GM18870 (cell line): ENCODE measurements at regions not wholly inside any gene's neighbourhood (a gene's known extent, or its start where the extent isn't known, plus 50 kb on each side); places are given as distances from the start of the nearest gene placed in this dataset.

Source experiments
- ATAC-seq: cut with Tn5 transposase; IDR thresholded peaks from one replicate; pipeline ENCODE4 v1.9.1; 2021; ENCODE audit warnings: moderate library complexity; ENCODE audit not compliant: unreplicated experiment

DNA sequence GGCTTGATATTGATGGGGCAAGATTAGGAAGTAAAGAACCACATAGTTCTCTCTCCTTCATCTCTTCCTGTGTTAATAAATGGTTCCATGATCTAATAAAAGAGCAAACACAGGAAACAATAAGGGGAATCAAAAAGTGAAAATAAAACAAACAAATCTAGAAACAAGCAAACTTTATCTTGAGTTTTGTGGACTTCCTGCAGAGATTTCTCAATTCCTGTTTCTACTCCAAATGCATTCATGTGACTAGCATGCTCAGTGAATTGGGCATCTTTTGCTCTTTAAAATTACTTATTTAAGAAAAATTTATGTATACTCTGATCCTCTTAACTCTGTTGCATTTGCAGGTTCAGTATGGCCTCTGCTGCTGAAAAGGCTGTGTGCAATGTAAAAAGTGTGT is 682.0 kb downstream of the KCTD8 start:
- peak; percentile 31 for ATAC-seq

GRCh38 chr4:43776371-43776770 is 672.2 kb downstream of the KCTD8 start:
- no peak for ATAC-seq

DNA sequence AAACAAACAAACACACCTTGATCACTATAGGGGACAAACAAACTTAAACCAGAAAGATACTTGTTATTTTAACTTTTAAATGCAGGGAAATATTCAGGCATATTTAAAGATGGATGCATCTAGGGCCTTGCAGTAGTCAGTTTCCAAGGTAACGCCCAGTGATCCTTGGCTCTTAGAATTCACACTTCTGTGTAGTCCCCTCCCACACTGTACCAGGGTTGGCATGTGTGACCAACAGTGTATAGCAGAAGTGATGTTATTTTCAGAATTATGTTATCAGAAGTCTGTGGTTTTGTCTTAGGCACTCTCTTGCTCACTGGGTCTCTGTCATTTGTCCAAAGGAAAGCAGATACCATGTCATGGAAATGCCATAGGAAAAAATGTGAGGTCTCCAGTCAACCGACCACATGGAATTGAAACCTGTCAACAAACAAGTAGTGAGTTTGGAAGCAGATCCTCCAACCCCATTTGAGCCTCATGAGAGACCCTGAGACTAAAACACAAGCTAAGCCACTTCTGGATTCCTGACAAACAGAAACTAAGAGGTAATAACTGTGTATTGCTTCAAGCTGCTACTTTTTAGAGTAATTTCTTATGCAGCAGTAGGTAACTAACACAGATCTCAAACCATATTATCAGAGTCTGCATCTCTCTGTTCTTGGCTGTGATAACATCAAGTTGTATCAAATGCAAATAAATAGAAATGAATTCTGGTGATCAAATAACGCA is 670.3 kb downstream of the KCTD8 start:
- peak; percentile 57 for ATAC-seq

- ATAC-seq: no peak
These were observed 667.5 kb downstream of the KCTD8 start for GRCh38 chr4:43781125-43781524.

DNA sequence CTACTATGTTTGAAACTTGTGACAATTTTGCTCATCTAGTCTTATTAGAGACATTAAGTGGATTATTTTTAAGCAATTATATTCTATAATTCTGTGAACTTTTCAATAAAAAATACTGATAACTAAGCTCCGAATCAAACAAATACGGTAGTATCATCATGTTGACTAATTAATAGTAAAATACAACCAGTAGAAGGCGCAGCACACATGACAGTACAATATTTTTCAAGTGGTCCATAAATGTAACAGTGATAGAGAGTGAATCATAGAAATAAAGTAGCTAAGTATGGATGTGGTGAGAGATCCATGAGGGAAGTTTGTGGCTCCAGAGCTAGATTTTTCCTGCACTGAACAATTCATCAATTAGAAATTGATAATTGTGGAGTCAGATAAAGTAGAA is 666.2 kb downstream of the KCTD8 start:
- ATAC-seq: no peak

DNA sequence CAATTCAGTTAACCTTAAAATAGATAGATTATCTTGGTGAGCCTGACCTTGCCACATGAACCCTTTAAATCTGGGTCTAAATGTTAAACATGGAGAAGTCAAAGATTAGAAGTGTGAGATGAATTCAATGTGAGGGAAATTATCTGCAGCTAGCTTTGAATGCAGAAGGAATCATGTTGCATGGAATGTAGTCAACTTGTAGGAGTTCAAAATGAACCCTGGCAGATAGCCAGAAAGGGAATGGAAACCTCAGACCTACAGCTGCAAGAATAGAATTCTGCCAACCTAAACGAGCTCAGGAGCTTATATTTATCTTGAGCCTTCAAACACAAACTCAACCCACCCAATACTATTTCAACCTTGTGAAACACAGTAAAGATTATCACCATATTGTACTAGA is 632.5 kb downstream of the KCTD8 start:
- no peak for ATAC-seq

DNA sequence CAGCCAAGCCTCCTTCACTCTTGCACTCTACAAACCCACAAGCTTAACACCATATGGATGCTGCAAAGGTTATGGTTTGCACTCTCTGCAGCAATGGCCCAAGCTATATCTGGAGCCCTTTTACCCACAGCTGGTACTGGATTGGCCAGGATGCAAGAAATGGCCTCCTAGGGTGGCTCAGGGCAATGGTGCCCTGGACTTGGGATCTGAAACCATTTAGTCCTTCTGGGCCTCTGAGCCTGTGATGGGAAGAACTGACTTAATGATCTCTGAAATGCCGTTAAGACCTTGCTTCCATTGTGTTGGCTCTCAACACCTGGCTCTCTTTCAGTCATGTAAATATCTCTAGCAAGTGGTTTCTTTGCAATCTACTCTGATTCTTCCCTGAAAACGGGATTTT is 626.0 kb downstream of the KCTD8 start:
- ATAC-seq: no peak

DNA sequence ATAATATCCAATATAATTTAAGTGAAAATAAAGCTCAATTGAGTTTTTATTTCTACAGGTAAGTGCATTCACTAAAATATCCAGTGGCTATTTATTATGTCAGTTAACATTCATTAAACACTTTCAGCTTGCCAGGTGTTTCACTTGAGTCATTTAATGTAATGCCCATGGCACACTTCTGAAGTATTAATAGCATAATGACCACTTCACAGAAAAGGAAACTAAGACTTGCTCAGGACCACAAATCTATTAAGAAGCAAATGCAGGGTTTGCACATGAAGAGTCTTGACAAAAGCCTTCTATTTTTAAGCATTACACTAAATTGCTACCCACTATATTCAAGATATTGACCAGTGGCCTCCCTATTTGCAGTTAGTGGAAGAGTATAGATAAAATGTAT is 612.7 kb downstream of the KCTD8 start:
- ATAC-seq: peak; percentile 76

GRCh38 chr4:43837171-43837570 is 611.4 kb downstream of the KCTD8 start:
- no peak for ATAC-seq

GRCh38 chr4:43837604-43838003 is 611.0 kb downstream of the KCTD8 start:
- no peak for ATAC-seq

DNA sequence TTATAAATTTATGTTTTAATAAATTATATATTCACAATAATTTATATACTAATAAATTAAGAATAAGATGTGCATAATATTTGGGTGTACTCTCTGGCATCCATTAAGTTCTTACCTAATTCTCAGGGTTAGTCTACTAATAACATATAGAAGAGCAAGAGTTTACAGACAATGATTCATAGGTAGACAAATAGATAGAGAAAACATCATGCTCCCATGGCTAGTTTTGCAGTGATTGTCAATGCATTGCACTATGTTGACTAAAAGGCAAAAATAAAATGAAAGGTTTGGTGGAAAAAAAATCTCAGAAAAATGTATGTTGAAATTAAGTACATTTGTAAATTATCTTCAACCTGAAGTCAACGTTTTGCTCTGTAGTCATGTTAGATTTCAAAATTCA is 606.0 kb downstream of the KCTD8 start:
- ATAC-seq: no peak

- no peak for ATAC-seq
These were observed 605.1 kb downstream of the KCTD8 start for GRCh38 chr4:43843501-43843900.

GRCh38 chr4:43846111-43846587 is 602.5 kb downstream of the KCTD8 start:
- no peak for ATAC-seq

- ATAC-seq: no peak
These were observed 594.9 kb downstream of the KCTD8 start for GRCh38 chr4:43853565-43854264.

GRCh38 chr4:43855283-43855682 is 593.3 kb downstream of the KCTD8 start:
- ATAC-seq: no peak

GRCh38 chr4:43864616-43865146 is 583.9 kb downstream of the KCTD8 start:
- peak; percentile 53 for ATAC-seq

DNA sequence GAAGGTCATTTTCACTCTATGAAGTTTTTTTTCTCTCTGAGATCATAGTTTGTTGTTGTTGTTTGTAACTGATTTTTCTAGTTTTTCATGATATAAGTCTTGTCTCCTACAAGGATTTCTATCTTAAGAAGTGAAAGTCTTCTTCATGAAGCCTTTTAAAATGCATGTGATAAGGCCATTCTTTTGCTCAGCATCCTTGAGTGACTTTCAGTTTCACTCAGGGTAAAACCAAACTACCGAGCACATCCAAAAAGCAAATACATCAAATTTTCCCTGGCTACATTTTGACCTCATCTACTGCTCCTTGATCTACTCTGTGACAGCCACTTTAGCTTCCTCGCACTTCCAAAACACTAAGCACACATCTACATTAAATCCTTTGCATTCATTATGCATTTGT is 580.7 kb downstream of the KCTD8 start:
- no peak for ATAC-seq

GRCh38 chr4:43875655-43876054 is 573.0 kb downstream of the KCTD8 start:
- ATAC-seq: no peak

DNA sequence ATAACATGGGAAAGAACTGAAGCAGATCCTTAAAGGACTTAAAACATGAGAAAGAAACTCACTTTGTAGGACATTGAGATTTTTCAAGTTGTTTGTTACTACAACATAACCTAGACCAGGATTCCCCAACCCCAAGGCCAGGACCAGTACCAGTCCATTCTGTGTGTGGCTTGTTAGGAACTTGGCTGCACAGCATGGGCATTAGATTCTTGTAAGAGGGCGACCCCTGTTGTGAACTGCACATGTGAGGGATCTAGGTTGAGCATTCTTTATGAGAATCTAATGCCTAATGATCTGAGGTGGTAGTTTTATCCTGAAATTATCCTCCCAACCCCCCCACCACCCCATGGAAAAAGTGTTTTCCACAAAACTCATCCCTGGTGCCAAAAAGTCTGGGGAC is 566.1 kb downstream of the KCTD8 start:
- no peak for ATAC-seq

DNA sequence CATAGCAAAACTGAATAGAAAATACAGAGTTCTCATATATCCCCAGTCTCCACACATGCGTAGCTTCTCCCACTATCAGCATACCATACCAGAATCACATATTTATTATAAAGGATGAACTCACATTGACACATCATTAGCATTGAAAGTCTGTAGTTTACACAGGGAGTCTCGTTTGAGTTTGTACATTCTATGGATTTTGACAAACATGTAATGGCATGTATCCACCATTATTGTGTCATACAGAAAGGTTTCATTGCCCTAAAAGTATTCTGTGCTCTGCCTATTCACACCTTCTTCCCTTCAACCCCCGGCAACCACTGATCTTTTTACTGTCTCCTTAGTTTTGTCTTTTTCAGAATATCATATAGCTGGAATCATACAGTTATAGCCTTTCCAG is 562.4 kb downstream of the KCTD8 start:
- no peak for ATAC-seq

GRCh38 chr4:43898836-43899235 is 549.8 kb downstream of the KCTD8 start:
- no peak for ATAC-seq

GRCh38 chr4:43903456-43903855 is 545.2 kb downstream of the KCTD8 start:
- no peak for ATAC-seq
